ENCODE measurements at regions not wholly inside any gene's neighbourhood (a gene's known extent, or its start where the extent isn't known, plus 50 kb on each side); places are given as distances from the start of the nearest gene placed in this dataset.

DNA sequence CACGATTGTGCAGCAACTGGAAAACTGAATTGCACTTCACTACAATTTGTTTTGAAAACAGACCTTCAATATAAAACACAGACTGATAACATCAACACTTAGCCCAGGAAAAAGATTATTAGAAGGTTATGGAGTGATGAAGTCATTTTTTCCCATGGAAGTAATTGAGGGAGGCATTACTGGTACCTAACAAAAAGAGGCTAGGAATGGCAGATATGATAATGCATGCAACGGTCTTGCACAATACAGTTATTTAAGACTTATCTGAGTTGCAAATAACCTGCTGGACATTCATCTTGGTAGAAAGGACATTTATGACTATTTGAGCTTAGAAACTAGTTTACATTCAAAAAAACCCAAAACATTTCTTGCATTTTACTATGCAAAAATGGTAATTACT is 1031.9 kb downstream of the FAT4 start:
- H3K9me3 ChIP-seq (ENCODE audit: control extremely low read depth in 1 of 3, control insufficient read depth in 2 of 3, insufficient read depth in 1 of 3, low read length in 2 of 3): no peaks in the 10 kb centered on the region
- intact Hi-C loops (cut with micrococcal nuclease): no loop called here
- H3K9ac ChIP-seq (ENCODE audit: low read length): no peak overlapping the region
- H4K20me1 ChIP-seq (ENCODE audit: control insufficient read depth, insufficient read depth, low read length, poor library complexity, severe bottlenecking): no peaks in the 10 kb centered on the region
- no peaks in the 10 kb centered on the region for H3K36me3 ChIP-seq (replicated peaks in 1 of 2; ENCODE audit: control extremely low read depth in 1 of 2, control insufficient read depth in 1 of 2, extremely low read depth in 1 of 2, insufficient read depth in 2 of 2, low read length in 1 of 2)
- Mint-ChIP-seq H3K27ac (no peak overlapping the region), H3K4me1 (no peaks in the 10 kb centered on the region), H3K9me3 (ENCODE audit: insufficient read depth) (no peaks in the 10 kb centered on the region), H3K27me3 (no peaks in the 10 kb centered on the region), H3K4me3 (no peak overlapping the region)
- no peaks in the 10 kb centered on the region for H3K79me2 ChIP-seq (ENCODE audit: control insufficient read depth, insufficient read depth, low read length)
- no peaks in the 10 kb centered on the region for H3K4me1 ChIP-seq (ENCODE audit: control insufficient read depth in 2 of 2, insufficient read depth in 2 of 2, low read length in 2 of 2)
- no peaks in the 10 kb centered on the region for H3K27me3 ChIP-seq (replicated peaks in 1 of 4; ENCODE audit: control extremely low read depth in 1 of 4, control insufficient read depth in 3 of 4, insufficient read depth in 4 of 4, low read length in 3 of 4)
- TF ChIP-seq EZH2 (IDR thresholded peaks at IDR 0.05; ENCODE audit: borderline replicate concordance, insufficient read depth, low read depth, low read length, poor library complexity, severe bottlenecking): no peak
- TF ChIP-seq, protein P1, sequence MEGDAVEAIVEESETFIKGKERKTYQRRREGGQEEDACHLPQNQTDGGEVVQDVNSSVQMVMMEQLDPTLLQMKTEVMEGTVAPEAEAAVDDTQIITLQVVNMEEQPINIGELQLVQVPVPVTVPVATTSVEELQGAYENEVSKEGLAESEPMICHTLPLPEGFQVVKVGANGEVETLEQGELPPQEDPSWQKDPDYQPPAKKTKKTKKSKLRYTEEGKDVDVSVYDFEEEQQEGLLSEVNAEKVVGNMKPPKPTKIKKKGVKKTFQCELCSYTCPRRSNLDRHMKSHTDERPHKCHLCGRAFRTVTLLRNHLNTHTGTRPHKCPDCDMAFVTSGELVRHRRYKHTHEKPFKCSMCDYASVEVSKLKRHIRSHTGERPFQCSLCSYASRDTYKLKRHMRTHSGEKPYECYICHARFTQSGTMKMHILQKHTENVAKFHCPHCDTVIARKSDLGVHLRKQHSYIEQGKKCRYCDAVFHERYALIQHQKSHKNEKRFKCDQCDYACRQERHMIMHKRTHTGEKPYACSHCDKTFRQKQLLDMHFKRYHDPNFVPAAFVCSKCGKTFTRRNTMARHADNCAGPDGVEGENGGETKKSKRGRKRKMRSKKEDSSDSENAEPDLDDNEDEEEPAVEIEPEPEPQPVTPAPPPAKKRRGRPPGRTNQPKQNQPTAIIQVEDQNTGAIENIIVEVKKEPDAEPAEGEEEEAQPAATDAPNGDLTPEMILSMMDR (IDR thresholded peaks at IDR 0.05): no peak
- no peak overlapping the region for H3K27ac ChIP-seq (ENCODE audit: low read length in 2 of 2)
- POLR2A ChIA-PET: no interaction called here
- no CpG with 5 or more reads among the region's 2 CpGs for WGBS (ENCODE audit: insufficient coverage)
- CTCF ChIA-PET: no interaction called here
- DNase-seq (no peak), ATAC-seq (ENCODE audit: low read depth) (no peak)
- H3K4me3 ChIP-seq (ENCODE audit: control extremely low read depth in 1 of 5, extremely low read depth in 1 of 5, insufficient read depth in 1 of 5, low read depth in 2 of 5, low read length in 4 of 5): no peak overlapping the region
- no peak overlapping the region for H2AFZ ChIP-seq (ENCODE audit: insufficient read depth, low read depth, low read length, poor library complexity, severe bottlenecking)
- H3K4me2 ChIP-seq (replicated peaks; ENCODE audit: low read depth, low read length, poor library complexity, severe bottlenecking): no peak overlapping the region

DNA sequence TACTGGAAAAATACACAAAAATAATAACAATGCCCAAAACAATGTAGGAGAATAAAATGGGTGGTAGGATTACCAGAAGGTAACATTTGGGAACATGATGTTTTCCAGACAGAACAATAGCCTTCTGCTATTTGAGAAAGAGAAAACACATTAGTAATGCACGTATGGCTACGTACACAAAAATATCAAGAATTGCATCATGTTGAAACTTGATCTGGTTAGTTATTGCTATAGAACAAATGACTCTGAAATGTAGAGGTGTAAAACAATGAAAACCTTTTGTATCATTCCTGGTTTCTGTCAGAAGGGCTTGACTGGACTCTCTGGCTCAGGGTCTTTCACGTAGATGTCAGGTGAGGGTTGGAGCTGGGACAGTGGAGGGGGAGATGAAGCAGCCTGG is 1040.0 kb downstream of the FAT4 start:
- ChIA-PET CTCF (no interaction called here), POLR2A (no interaction called here)
- no peaks in the 10 kb centered on the region for H4K20me1 ChIP-seq (ENCODE audit: control insufficient read depth, insufficient read depth, low read length, poor library complexity, severe bottlenecking)
- no peak overlapping the region for H3K4me3 ChIP-seq (ENCODE audit: control extremely low read depth in 1 of 5, extremely low read depth in 1 of 5, insufficient read depth in 1 of 5, low read depth in 2 of 5, low read length in 4 of 5)
- no peak overlapping the region for H3K4me2 ChIP-seq (replicated peaks; ENCODE audit: low read depth, low read length, poor library complexity, severe bottlenecking)
- no peaks in the 10 kb centered on the region for H3K9me3 ChIP-seq (ENCODE audit: control extremely low read depth in 1 of 3, control insufficient read depth in 2 of 3, insufficient read depth in 1 of 3, low read length in 2 of 3)
- Mint-ChIP-seq H3K4me3 (no peak overlapping the region), H3K27me3 (no peaks in the 10 kb centered on the region), H3K9me3 (ENCODE audit: insufficient read depth) (no peaks in the 10 kb centered on the region), H3K27ac (no peak overlapping the region), H3K4me1 (no peaks in the 10 kb centered on the region)
- intact Hi-C loops (cut with micrococcal nuclease): no loop called here
- no peak overlapping the region for H3K9ac ChIP-seq (ENCODE audit: low read length)
- no peaks in the 10 kb centered on the region for H3K4me1 ChIP-seq (ENCODE audit: control insufficient read depth in 2 of 2, insufficient read depth in 2 of 2, low read length in 2 of 2)
- H3K27ac ChIP-seq (ENCODE audit: low read length in 2 of 2): no peak overlapping the region
- ATAC-seq (ENCODE audit: low read depth): no peak
- no peak for DNase-seq
- WGBS (ENCODE audit: insufficient coverage): 91% methylated on average over 1 of the region's 3 CpGs
- no peak overlapping the region for H2AFZ ChIP-seq (ENCODE audit: insufficient read depth, low read depth, low read length, poor library complexity, severe bottlenecking)
- TF ChIP-seq, protein P1 (IDR thresholded peaks at IDR 0.05): no peak
- TF ChIP-seq EZH2 (IDR thresholded peaks at IDR 0.05; ENCODE audit: borderline replicate concordance, insufficient read depth, low read depth, low read length, poor library complexity, severe bottlenecking): no peak
- no peaks in the 10 kb centered on the region for H3K79me2 ChIP-seq (ENCODE audit: control insufficient read depth, insufficient read depth, low read length)
- H3K27me3 ChIP-seq (replicated peaks in 1 of 4; ENCODE audit: control extremely low read depth in 1 of 4, control insufficient read depth in 3 of 4, insufficient read depth in 4 of 4, low read length in 3 of 4): no peaks in the 10 kb centered on the region
- H3K36me3 ChIP-seq (replicated peaks in 1 of 2; ENCODE audit: control extremely low read depth in 1 of 2, control insufficient read depth in 1 of 2, extremely low read depth in 1 of 2, insufficient read depth in 2 of 2, low read length in 1 of 2): no peaks in the 10 kb centered on the region

Data from B cell (primary cell).